ENCODE measurements at regions not wholly inside any gene's neighbourhood (a gene's known extent, or its start where the extent isn't known, plus 50 kb on each side); places are given as distances from the start of the nearest gene placed in this dataset.
"Not testable (repeated sequence)": the region's sequence is repeated elsewhere in the genome, so short reads cannot be mapped to it uniquely, and the experiment has no call there.

DNA sequence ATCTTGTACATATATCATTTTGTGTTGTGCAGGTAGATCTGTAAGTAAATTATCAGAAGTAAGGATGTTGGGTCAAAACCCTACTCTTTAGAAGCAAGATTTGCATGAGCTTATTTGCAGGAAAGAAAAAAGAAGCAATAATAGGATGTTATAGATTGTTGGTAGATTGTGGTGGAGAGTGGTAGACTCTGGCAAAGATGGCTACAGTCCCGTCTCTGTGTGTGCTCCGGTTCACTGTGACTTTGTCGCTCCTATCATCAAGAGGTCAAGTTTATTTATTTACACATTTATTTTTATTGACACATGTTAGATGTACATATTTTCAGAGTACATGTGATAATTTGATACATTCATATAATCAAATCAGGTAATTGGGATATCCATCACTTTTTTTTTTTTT is 81.0 kb upstream of the NDUFV2 start:
- DNase-seq: no peak

DNA sequence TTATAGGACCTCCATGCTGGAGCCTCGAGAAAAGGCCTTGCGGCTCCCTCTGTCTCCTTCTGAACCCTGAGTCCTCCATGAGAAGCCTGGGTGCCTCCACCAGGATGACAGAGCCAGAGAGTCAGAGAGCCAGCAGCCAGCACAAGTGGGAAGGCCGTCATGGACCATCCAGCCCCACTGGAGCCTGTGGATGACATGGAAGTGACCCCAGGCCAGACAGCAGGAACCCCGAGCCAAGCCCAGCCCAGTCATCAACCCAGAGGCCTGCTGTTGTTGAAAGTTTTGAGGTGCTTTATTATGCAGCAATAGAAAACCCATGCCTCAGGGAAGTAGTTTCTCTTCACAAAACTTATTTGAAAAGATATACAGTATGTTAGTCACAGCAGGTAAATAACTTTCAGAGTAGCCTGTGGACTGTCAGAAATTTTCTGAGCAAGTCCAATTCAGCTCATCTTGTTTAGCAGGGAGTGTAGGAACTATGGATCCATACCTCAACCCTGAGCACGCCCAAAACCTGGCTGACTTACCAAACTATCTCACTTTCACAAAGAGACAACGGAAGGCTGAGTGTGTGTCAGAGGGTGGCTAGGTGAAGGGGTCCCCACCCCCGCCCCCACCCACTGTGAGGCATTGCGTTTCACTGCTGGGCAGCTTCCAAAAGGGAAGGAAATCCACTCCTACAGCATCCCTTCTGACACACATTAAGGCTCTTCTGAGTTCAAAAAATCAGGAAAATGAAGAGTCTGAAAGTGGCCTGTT is 79.9 kb upstream of the NDUFV2 start:
- DNase-seq: peak; percentile 49 to 74 (median 74)

DNA sequence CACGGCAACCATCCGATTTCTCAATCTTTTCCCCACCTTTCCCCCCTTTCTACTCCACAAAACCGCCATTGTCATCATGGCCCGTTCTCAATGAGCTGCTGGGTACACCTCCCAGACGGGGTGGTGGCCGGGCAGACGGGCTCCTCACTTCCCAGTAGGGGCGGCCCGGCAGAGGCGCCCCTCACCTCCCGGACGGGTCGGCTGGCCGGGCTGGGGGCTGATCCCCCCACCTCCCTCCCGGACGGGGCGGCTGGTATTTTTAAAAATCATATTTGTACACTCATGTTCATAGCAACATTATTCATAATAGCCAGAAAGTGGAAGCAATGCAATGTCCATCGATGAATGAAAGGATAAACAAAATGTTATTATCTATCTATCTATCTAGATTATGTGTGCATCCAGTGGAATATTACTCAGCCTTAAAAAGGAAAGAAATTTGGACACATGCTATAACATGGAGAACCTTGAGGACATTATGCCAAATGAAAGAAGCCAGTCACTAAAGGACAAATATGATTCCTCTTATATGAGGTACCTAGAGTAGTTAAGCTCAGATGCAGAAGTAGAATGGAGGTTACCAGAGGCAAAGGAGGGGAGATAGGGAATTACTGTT is 78.4 kb upstream of the NDUFV2 start:
- not testable (repeated sequence) for DNase-seq

DNA sequence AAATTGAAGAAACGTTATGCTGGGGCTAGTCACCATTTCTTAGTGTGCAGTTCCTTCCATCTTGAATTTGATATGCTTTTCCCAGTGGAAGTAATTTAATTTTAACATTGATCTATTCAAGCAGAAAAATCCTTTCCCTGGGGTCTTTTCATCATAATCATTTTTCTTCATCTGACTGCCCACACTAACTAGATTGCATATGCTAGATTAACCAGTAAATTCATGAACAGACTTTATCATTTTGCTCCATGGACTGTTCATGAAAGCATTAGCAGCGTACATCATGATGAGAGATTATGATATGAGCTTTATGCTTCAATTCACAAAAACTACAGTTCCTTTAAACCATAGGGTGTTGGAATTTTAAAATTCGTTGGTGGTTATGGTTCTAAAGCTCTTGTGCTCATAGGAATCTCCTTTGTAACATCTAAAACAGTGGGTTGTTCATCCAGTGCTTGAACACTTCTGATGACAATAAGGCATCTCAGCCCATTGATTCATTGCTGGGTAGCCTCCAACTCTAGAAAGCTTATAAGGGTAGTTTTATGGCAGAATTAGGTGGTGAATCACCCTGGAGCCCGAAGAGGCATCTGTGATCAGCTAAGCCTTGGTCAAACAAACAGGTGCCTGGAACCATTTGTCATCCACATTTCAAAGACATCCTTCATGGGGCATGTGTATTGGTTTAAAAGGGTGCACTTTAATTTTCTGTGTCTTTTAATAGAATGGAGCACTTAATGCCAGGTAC is 77.2 kb upstream of the NDUFV2 start:
- DNase-seq: no peak

DNA sequence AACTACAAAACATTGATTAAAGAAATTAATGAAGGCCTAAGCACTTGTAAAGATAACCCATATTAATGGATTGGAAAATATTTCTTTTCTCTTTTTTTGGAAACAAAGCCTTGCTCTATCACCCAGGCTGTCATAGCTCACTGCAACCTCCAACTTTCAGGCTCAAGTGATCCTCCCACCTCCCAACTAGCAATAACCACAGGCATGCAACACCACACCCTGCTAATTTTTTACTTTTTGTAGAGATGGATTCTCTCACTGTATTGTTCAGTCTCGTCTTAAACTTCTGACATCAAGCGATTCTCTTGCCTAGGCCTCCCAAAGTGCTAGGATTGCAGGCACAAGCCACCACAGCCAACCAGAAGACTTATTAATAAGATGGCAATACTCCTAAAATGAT is 73.4 kb upstream of the NDUFV2 start:
- DNase-seq: peak in 1 of 4 experiments; percentile 8

DNA sequence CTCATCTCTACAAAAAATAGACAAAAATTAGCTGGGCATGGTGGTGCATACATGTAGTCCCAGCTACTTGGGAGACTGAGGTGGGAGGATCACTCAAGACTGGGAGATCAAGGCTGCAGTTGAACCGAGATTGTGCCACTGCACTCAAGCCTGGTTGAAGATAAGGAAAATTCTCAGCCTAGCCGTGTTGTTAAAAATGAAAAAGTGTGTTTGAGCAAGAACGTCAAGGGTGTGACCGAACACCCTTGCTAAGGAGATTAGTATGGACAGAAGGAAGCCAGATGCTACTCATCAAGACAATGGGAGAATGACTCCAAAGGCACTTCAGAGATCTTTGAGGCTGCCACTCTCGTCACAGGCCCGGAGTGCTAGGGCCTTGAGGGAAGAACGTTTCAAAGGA is 70.0 kb upstream of the NDUFV2 start:
- no peak for DNase-seq

DNA sequence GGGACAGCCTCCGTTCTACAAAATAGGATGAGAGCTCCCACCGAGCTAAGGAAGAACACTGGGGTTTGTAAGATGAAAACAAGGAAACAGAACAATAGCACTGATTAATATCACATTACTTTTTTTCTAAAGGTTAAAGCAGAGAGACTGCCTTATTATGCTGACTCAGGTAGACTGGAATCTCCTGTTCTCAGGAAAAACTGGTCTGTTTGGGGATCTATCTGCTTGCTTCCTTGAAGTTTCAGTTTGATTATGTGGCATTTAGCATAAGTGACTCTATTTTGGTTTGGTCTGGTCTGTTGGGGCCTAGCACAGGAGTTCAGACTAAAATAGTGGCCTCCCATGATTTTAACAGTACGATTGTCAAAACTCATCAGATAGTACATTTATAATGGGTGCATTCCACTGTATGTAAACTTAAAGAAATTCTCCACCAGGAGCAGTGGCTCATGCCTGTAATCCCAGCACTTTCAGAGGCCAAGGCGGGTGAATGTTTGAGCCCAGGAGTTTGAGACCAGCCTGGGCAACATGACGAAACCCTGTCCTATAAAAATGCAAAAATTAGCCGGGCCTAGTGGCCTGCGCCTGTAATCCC is 64.1 kb upstream of the NDUFV2 start:
- no peak for DNase-seq

DNA sequence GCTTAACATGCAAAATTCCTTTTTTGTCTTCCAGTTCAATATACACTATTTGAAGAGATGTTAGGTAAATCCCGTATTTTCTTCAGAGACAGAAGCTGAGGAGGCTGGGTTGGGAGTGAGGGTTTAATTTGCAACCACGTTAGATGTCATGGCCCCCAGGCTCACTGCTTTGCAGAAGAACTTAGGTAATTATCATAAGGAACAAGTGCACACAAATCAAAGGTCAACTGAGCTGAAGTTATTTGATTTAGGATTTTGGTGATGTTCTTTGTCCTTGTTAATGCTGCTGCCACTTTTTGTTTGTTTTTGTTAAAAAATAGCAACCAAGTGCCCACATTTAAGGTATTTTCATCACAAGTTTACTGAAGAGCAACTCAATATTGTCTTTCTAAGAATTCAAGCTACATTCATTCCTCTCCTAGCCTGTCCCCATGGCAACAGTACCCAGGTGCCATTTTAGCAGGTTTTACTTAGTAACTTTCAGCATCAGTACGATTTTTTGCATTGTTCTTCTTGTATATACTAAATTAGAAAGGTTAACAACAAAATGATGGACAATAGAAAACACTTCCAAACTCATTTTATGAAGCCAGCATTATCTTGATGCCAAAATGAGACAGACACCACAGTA is 62.9 kb upstream of the NDUFV2 start:
- no peak for DNase-seq

DNA sequence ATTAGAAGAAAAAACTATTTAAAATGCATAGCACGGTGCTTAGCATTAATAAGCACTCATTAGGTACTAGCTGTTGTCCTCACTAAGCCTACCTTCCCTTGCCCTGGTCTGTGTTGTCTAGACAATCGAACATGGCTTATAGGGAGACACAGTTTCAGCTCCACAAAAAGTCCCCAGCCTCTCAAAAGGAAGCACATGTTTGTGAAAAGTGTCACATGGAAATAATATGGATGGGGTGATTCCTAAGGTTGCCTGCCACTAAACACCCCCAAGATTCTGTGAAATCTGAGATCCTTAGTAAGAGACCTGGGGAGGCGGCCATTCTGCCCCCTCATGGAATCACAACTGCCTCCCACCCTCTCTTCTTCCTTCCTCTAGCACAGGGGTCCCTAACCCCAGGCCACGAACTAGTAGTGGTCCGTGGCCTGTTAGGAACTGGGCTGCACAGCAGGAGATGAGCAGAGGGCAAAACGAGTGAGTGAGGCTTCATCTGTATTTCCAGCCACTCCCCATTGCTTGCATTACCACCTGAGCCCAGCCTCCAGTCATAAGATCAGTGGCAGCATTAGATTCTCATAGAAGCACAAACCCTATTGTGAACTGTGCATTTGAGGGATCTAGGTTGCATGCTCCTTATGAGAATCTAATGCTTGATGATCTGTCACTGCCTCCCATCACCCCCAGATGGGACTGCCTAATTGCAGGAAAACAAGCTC is 59.6 kb upstream of the NDUFV2 start:
- DNase-seq: no peak

DNA sequence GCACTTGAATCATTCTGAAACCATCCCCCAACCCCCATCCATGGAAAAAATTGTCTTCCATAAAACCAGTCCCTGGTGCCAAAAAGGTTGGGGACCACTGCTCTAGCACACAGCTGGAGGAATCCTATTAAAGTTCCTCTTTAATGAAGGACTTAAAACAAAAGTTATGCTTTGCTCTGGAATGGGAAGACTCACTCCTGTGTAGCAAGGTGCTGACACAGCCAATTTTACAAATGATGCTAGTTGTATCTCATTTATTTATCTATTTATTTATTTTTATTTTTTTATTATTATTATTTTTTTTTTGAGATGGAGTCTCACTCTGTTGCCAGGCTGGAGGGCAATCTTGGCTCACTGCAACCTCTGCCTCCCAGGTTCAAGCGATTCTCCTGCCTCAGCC is 58.9 kb upstream of the NDUFV2 start:
- no peak for DNase-seq

DNA sequence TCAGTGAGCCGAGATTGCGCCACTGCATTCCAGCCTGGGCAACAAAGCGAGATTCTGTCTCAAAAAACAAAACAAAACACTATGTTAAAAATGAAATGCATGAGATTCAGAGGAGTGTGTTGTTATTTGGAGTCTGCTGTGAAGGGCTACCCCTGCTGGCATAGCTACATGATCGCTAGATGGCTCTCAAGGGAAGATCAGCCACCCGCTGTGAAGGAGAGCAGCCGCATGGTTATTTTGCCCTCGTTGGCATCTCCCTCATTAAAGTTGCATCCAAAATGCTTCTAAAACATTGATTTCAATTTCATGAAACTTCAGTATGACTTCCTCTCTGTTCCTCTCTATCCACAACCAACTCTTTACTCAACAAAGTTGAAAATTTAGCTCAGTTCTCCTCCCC is 54.8 kb upstream of the NDUFV2 start:
- DNase-seq: no peak

DNA sequence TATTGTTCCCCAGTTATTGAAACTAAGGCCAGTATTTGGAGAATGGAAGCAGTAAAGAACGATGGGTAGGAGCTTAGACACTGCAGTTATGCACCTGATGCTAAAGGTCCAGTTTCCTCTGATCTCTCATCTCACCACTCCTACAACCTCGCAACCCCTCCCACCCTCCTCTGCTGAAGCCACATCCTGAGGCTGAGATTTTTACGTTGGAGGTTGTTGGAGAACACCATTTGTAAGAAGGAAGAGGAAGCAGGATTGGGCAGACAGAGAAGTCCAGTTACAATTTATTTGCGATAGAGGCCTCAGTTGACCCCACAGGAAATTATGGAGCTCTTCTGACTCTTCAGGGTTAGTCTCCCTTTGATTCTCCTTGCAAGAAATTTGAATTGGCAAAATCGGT is 54.3 kb upstream of the NDUFV2 start:
- DNase-seq: peak in 3 of 4 experiments; percentile 35 to 60 (median 47)

DNA sequence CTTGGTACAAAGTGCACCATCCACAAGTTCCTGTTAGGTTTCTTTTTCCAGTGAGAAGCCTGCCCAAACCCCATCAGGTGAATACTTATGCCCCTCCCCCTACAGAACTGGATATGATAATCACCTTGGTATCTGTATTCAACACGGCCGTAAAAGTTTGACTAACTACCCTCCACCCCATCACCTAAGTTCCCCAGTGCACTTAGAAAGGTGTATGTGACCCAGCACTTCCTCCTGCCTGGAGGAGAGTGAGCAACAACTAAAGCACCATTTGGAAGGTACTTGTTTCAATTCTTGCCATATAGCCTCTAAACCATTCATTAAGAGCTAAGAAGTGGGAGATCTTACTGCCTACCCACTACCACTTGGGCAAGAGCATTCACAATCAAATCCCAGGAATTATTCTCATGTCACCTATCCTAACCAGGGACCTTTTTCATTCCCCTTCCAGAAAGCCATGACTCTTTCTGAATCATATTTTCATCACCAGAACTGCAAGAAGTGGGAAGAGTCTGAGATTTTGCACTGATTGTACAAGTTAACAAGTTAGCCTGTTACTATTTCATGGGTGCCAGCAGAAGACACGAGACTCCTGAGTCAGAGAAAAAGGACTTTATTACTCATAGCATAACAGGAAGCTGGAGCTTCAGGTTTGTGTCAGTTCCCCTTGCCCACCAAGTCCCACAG is 53.5 kb upstream of the NDUFV2 start:
- DNase-seq: peak; percentile 53 to 87 (median 73)

DNA sequence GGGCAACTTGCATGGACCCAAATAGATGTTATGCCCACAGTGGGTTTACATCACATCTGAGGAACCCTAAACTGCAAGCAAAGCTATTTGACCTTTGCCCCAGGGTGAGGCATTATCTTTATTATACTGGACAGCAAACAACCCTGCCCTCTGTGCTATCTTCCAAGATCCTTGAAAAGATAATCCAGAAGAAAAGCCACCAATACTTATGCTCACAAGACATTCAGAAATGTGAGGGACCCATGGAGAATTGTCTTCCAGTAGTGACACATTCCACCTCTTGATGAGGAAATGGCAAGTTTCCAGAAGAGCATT is 53.0 kb upstream of the NDUFV2 start:
- no peak for DNase-seq

DNA sequence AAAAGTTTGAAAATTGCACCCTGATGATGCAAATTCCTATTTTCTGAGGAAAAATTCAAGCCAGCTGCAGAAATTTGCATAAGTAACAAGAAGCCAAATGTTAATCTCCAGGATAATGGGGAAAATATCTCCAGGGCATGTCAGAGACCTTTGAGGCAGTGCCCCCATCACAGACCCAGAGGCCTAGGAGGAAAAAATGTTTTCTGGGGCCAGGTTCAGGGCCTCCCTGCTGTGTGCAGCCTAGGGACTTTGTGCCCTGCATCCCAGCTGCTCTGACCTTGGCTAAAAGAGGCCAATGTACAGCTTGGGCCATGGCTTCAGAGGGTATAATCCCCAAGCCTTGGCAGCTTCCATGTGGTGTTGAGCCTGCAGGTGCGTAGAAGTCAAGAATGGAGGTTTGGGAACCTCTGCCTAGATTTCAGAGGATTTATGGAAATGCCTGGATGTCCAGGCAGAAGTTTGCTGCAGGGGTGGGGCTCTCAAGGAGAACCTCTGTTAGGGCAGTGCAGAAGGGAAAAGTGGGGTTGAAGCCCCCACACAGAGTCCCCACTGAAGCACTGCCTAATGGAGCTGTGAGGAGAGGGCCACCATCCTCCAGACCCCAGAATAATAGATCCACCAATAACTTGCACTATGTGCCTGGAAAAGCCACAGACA is 51.7 kb upstream of the NDUFV2 start:
- not testable (repeated sequence) for DNase-seq

Measured in suppressor macrophage (primary cell).